Endothelial cell of umbilical vein (primary cell): ENCODE measurements at regions not wholly inside any gene's neighbourhood (a gene's known extent, or its start where the extent isn't known, plus 50 kb on each side); places are given as distances from the start of the nearest gene placed in this dataset.

ENCODE experiments used
- EZH2 ChIP-seq: IDR thresholded peaks from 2 replicates; pipeline ENCODE4 v1.6.1; 2012; ENCODE audit warnings: borderline replicate concordance, low read depth, mild to moderate bottlenecking, moderate library complexity, low read length, inconsistent platforms; ENCODE audit not compliant: severe bottlenecking
- GATA2 ChIP-seq: IDR thresholded peaks from 2 replicates; pipeline ENCODE4 v1.7.0; 2011; ENCODE audit warnings: low read depth, mild to moderate bottlenecking, moderate library complexity, mixed read lengths, low read length; ENCODE audit not compliant: insufficient read length, insufficient read depth
- JUN ChIP-seq: IDR thresholded peaks from 2 replicates; pipeline ENCODE4 v1.6.1; 2011; ENCODE audit warnings: borderline replicate concordance, low read depth; ENCODE audit not compliant: insufficient read length, insufficient read depth
- MYC ChIP-seq: IDR thresholded peaks from one replicate; pipeline ENCODE4 v1.6.1; 2011; ENCODE audit warnings: mild to moderate bottlenecking, low read depth, low read length
- POLR2A ChIP-seq: IDR thresholded peaks from 2 replicates; pipeline ENCODE4 v1.6.1; 2012; ENCODE audit warnings: low read depth, mild to moderate bottlenecking, control low read depth, low read length
- TF ChIP-seq, protein P1 (sequence below), 2 donors: IDR thresholded peaks; 1 replicate in 1 of 2; 2 replicates in 1 of 2; pipeline ENCODE4 v1.5.1; 2011; ENCODE audit warnings: low read length in 2 of 2, mild to moderate bottlenecking in 2 of 2, moderate library complexity in 2 of 2, control low read depth in 1 of 2, inconsistent platforms in 1 of 2, low read depth in 1 of 2; ENCODE audit not compliant: insufficient read depth in 1 of 2; ENCODE audit errors: extremely low read depth in 1 of 2

GRCh38 chr10:57031346-57031745 is 670.3 kb upstream of the ZWINT start:
- TF ChIP-seq, protein P1, sequence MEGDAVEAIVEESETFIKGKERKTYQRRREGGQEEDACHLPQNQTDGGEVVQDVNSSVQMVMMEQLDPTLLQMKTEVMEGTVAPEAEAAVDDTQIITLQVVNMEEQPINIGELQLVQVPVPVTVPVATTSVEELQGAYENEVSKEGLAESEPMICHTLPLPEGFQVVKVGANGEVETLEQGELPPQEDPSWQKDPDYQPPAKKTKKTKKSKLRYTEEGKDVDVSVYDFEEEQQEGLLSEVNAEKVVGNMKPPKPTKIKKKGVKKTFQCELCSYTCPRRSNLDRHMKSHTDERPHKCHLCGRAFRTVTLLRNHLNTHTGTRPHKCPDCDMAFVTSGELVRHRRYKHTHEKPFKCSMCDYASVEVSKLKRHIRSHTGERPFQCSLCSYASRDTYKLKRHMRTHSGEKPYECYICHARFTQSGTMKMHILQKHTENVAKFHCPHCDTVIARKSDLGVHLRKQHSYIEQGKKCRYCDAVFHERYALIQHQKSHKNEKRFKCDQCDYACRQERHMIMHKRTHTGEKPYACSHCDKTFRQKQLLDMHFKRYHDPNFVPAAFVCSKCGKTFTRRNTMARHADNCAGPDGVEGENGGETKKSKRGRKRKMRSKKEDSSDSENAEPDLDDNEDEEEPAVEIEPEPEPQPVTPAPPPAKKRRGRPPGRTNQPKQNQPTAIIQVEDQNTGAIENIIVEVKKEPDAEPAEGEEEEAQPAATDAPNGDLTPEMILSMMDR (IDR thresholded peaks at IDR 0.05; ENCODE audit: extremely low read depth in 1 of 2, insufficient read depth in 1 of 2, low read depth in 1 of 2, low read length in 2 of 2), result no peak
- TF ChIP-seq POLR2A (no peak), EZH2 (no peak), JUN (no peak), GATA2 (no peak), MYC (no peak)
